PC-9 (cell line): ENCODE measurements at regions not wholly inside any gene's neighbourhood (a gene's known extent, or its start where the extent isn't known, plus 50 kb on each side); places are given as distances from the start of the nearest gene placed in this dataset.

Experiments
- BruUV-seq: library from RNA; stranded (reverse); fragments of 400-500 nt; replicated peaks from 2 replicates; lab custom pipeline; 2021; lab: Mats Ljungman, UMichigan
- CTCF ChIA-PET: fragments of 300-600 bp; sonication (Branson Sonifier 250); formaldehyde crosslinking; loops from one replicate; lab custom pipeline; 2022; ENCODE audit warnings: antibody characterized with exemption; lab: Charles Lee
- POLR2A ChIA-PET: fragments of 300-600 bp; sonication (Branson Sonifier 250); formaldehyde crosslinking; loops from one replicate; lab custom pipeline; 2022; ENCODE audit warnings: antibody characterized with exemption; ENCODE audit not compliant: unreplicated experiment; lab: Charles Lee
- DNase-seq, 2 experiments: peaks; one replicate each; pipeline versions ENCODE4 v3.0.0 to v3.0.0-alpha.2; 2015 to 2022; ENCODE audit warnings: mixed read lengths in 1 of 2
- H2AFZ ChIP-seq: fragments of 200-600 bp; sonication (generic); 2 replicates; pipeline ENCODE4 v1.8.1; 2017; ENCODE audit warnings: antibody characterized with exemption
- H3F3A ChIP-seq: fragments of 200-600 bp; sonication (generic); 2 replicates; pipeline ENCODE4 v1.8.1; 2017; ENCODE audit warnings: antibody characterized with exemption, mild to moderate bottlenecking, low read depth; ENCODE audit not compliant: insufficient read depth
- H3K27ac ChIP-seq: fragments of 200-600 bp; sonication (generic); 2 replicates; pipeline ENCODE4 v1.6.1; 2016; ENCODE audit warnings: mixed run types
- H3K27me3 ChIP-seq: fragments of 200-600 bp; sonication (generic); 2 replicates; pipeline ENCODE4 v1.6.1; 2016; ENCODE audit warnings: low read depth, mixed run types; ENCODE audit not compliant: insufficient read depth
- H3K36me3 ChIP-seq: fragments of 200-600 bp; sonication (generic); 2 replicates; pipeline ENCODE4 v1.6.1; 2016; ENCODE audit warnings: low read depth, mixed run types
- H3K4me1 ChIP-seq: fragments of 200-600 bp; sonication (generic); replicated peaks from 2 replicates; pipeline ENCODE4 v1.6.1; 2016; ENCODE audit warnings: mixed run types; ENCODE audit not compliant: insufficient read depth
- H3K4me2 ChIP-seq: fragments of 200-600 bp; sonication (generic); 2 replicates; pipeline ENCODE4 v1.6.1; 2017; ENCODE audit warnings: mixed run types
- H3K4me3 ChIP-seq: fragments of 200-600 bp; sonication (generic); 2 replicates; pipeline ENCODE4 v1.6.1; 2016; ENCODE audit warnings: mixed run types
- H3K79me2 ChIP-seq: fragments of 200-600 bp; sonication (generic); 2 replicates; pipeline ENCODE4 v1.6.1; 2017; ENCODE audit warnings: low read depth, mixed run types
- H3K9me2 ChIP-seq: fragments of 200-600 bp; sonication (generic); 2 replicates; pipeline ENCODE4 v1.8.1; 2017; ENCODE audit warnings: mild to moderate bottlenecking; ENCODE audit not compliant: insufficient read depth
- H3K9me3 ChIP-seq: fragments of 200-600 bp; sonication (generic); 2 replicates; pipeline ENCODE4 v1.8.1; 2016; ENCODE audit warnings: low read depth; ENCODE audit not compliant: insufficient read depth
- H4K20me1 ChIP-seq: fragments of 200-600 bp; sonication (generic); 2 replicates; pipeline ENCODE4 v1.8.1; 2017; ENCODE audit not compliant: insufficient read depth
- EZH2 ChIP-seq: fragments of 200-600 bp; sonication (generic); IDR thresholded peaks from 2 replicates; pipeline ENCODE4 v1.8.0; 2017; ENCODE audit warnings: antibody characterized with exemption, low read depth
- intact Hi-C: fragments of 100-400 bp; cut with micrococcal nuclease; formaldehyde crosslinking; loops from one replicate; pipeline ENCODE4 v1.10.0; 2022; ENCODE audit not compliant: unreplicated experiment
- TF ChIP-seq, protein P1 (sequence below): fragments of 200-600 bp; sonication (generic); conservative IDR thresholded peaks from 2 replicates; pipeline ENCODE4 v1.6.1; 2017; ENCODE audit warnings: mixed run types, antibody characterized with exemption, mild to moderate bottlenecking, moderate library complexity

DNA sequence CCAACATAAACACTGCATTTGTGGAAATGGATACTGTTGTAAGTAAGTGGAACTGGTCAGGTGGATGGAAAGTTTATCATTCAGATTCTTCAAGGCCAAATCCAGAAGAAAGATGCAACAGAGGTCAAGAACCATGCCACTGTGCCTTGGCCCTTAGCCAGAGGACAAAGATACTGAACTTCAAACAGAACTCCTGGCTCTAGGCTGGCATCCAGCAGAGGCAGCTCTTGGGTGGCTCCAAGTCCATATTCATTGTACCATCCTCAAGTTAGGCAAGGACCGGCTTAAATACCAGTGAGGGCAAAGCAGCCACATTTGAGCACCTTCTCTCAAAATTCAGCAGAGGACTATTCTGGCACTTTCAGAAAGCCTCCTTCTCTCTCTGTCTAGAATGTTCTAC, 53.2 kb downstream of the DNAAF9 start:
- CTCF ChIA-PET = no interaction called here

DNA sequence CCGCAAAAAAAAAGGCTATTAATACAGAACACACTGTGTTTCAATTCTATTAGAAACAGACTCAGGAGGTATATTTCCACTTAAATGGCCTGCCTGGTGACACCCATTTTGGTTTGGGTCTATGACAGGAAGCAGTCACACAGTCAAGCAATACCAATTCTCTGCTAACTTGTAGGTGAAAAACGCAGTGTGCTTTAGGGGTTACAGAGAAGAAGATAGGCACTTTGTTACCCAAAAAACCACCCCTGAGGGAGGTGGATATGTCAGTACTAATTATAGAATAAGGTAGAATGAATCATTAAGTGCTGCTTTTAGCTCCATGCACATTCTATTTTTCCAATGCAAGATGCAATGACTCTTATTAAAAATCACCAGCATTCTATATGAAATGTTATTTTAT, 53.8 kb downstream of the DNAAF9 start:
- no TSS peak for BruUV-seq
- TF ChIP-seq, protein P1, sequence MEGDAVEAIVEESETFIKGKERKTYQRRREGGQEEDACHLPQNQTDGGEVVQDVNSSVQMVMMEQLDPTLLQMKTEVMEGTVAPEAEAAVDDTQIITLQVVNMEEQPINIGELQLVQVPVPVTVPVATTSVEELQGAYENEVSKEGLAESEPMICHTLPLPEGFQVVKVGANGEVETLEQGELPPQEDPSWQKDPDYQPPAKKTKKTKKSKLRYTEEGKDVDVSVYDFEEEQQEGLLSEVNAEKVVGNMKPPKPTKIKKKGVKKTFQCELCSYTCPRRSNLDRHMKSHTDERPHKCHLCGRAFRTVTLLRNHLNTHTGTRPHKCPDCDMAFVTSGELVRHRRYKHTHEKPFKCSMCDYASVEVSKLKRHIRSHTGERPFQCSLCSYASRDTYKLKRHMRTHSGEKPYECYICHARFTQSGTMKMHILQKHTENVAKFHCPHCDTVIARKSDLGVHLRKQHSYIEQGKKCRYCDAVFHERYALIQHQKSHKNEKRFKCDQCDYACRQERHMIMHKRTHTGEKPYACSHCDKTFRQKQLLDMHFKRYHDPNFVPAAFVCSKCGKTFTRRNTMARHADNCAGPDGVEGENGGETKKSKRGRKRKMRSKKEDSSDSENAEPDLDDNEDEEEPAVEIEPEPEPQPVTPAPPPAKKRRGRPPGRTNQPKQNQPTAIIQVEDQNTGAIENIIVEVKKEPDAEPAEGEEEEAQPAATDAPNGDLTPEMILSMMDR = no peak
- TF ChIP-seq EZH2 = no peak
- intact Hi-C loops = no loop called here
- ChIA-PET CTCF (no interaction called here), POLR2A (no interaction called here)
- no peaks in the 10 kb centered on the region for H4K20me1 ChIP-seq
- H2AFZ ChIP-seq = no peak overlapping the region
- no peak overlapping the region for H3K4me2 ChIP-seq
- no peaks in the 10 kb centered on the region for H3K36me3 ChIP-seq
- H3K27ac ChIP-seq = no peak overlapping the region
- H3K4me3 ChIP-seq = no peak overlapping the region
- no peaks in the 10 kb centered on the region for H3F3A ChIP-seq
- no peak for DNase-seq
- no peaks in the 10 kb centered on the region for H3K79me2 ChIP-seq
- H3K27me3 ChIP-seq = no peaks in the 10 kb centered on the region
- H3K9me3 ChIP-seq = no peaks in the 10 kb centered on the region
- no peaks in the 10 kb centered on the region for H3K9me2 ChIP-seq
- no peaks in the 10 kb centered on the region for H3K4me1 ChIP-seq

More for the DNA sequence above, 53.2 kb downstream of the DNAAF9 start:
- no peaks in the 10 kb centered on the region for H4K20me1 ChIP-seq
- H2AFZ ChIP-seq = no peak overlapping the region
- H3K27me3 ChIP-seq = no peaks in the 10 kb centered on the region
- no peak overlapping the region for H3K4me3 ChIP-seq
- no peaks in the 10 kb centered on the region for H3K4me1 ChIP-seq
- H3K36me3 ChIP-seq = no peaks in the 10 kb centered on the region
- POLR2A ChIA-PET = no interaction called here
- BruUV-seq = no TSS peak
- intact Hi-C loops = no loop called here
- no peak overlapping the region for H3K27ac ChIP-seq
- no peak overlapping the region for H3K4me2 ChIP-seq
- H3K79me2 ChIP-seq = no peaks in the 10 kb centered on the region
- H3F3A ChIP-seq = no peaks in the 10 kb centered on the region
- no peak for TF ChIP-seq EZH2
- TF ChIP-seq, protein P1 = no peak
- no peaks in the 10 kb centered on the region for H3K9me2 ChIP-seq
- no peaks in the 10 kb centered on the region for H3K9me3 ChIP-seq
- DNase-seq = no peak

DNA sequence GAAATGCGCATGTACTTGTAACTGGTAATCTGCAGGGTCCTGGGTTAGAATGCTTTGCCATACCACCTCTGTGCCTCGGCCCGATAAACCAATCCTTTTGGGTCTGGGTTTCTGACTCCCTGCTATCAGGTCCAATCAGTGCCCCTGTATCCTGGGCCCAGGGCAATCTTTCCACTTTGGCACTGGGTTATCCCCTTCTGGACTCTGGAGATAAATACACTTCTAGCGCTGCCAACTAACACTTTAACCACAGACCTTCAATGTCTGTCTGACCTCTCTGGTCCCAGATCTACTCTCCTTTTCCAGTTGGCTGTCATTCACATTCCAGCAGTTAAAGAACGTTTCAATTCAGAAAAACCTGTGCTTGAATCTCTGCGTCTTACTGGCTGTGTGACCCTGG, 55.3 kb downstream of the DNAAF9 start:
- Histone ChIP-seq H3K27ac (no peak overlapping the region), H4K20me1 (no peaks in the 10 kb centered on the region), H3K4me3 (no peak overlapping the region), H3K9me3 (no peaks in the 10 kb centered on the region), H3K4me2 (no peak overlapping the region), H3K27me3 (no peaks in the 10 kb centered on the region), H2AFZ (no peak overlapping the region), H3K79me2 (no peaks in the 10 kb centered on the region), H3K9me2 (no peaks in the 10 kb centered on the region), H3F3A (no peaks in the 10 kb centered on the region), H3K36me3 (no peaks in the 10 kb centered on the region), H3K4me1 (no peaks in the 10 kb centered on the region)
- no TSS peak for BruUV-seq
- no peak for DNase-seq
- intact Hi-C loops = no loop called here
- POLR2A ChIA-PET = no interaction called here
- CTCF ChIA-PET = no interaction called here
- TF ChIP-seq, protein P1 = no peak
- no peak for TF ChIP-seq EZH2
